B cell (primary cell): ENCODE measurements at regions not wholly inside any gene's neighbourhood (a gene's known extent, or its start where the extent isn't known, plus 50 kb on each side); places are given as distances from the start of the nearest gene placed in this dataset.

ENCODE experiments used
- ATAC-seq: fragments of 200-7000 bp; cut with Tn5 transposase; one replicate; pipeline ENCODE4 v1.10.0; 2021; ENCODE audit warnings: low read depth, mild to moderate bottlenecking, moderate number of reproducible peaks, moderate library complexity
- CTCF ChIA-PET: fragments of 350-600 bp; sonication (Branson Sonifier 250); formaldehyde crosslinking; loops from one replicate; lab custom pipeline; 2021; ENCODE audit warnings: antibody characterized with exemption, inconsistent platforms; lab: Charles Lee
- POLR2A ChIA-PET: fragments of 350-600 bp; sonication (Branson Sonifier 250); formaldehyde crosslinking; loops from one replicate; lab custom pipeline; 2021; ENCODE audit warnings: antibody characterized with exemption; lab: Charles Lee
- DNase-seq: peaks from one replicate; pipeline ENCODE4 v3.0.0; 2013
- H2AFZ ChIP-seq: 2 replicates; pipeline ENCODE4 v1.6.1; 2012; ENCODE audit warnings: mild to moderate bottlenecking, low read depth, low read length; ENCODE audit not compliant: insufficient read depth, poor library complexity, severe bottlenecking
- H3K27ac ChIP-seq, 2 donors: 1 replicate in 1 of 2; 2 replicates in 1 of 2; pipeline ENCODE4 v1.5.1; 2012 to 2013; ENCODE audit warnings: low read length in 2 of 2, mild to moderate bottlenecking in 2 of 2, moderate library complexity in 1 of 2
- H3K27me3 ChIP-seq, 4 experiments: fragments of 200-600 bp in 1 of 4; sonication (generic) in 1 of 4; replicated peaks in 1 of 4; 1 replicate in 2 of 4; 2 replicates in 2 of 4; pipeline versions ENCODE4 v1.6.1 to v1.7.0; 2013 to 2016; ENCODE audit warnings: low read length in 3 of 4, mild to moderate bottlenecking in 2 of 4, mixed read lengths in 1 of 4, moderate library complexity in 1 of 4; ENCODE audit not compliant: insufficient read depth in 4 of 4, control insufficient read depth in 3 of 4; ENCODE audit errors: control extremely low read depth in 1 of 4
- H3K36me3 ChIP-seq, 2 experiments: replicated peaks in 1 of 2; 1 replicate in 1 of 2; 2 replicates in 1 of 2; pipeline versions ENCODE4 v1.6.1 to v1.7.1; 2013; ENCODE audit warnings: low read length in 1 of 2; ENCODE audit not compliant: insufficient read depth in 2 of 2, control insufficient read depth in 1 of 2; ENCODE audit errors: control extremely low read depth in 1 of 2, extremely low read depth in 1 of 2
- H3K4me1 ChIP-seq, 2 donors: fragments of 200-600 bp in 1 of 2; sonication (generic) in 1 of 2; 1 replicate in 1 of 2; 2 replicates in 1 of 2; pipeline versions ENCODE4 v1.5.1 to v1.6.1; 2013 to 2017; ENCODE audit warnings: low read length in 2 of 2; ENCODE audit not compliant: control insufficient read depth in 2 of 2, insufficient read depth in 2 of 2
- H3K4me2 ChIP-seq: replicated peaks from 2 replicates; pipeline ENCODE3; 2012; ENCODE audit warnings: mild to moderate bottlenecking, low read depth, low read length; ENCODE audit not compliant: poor library complexity, severe bottlenecking
- H3K4me3 ChIP-seq, 5 experiments: fragments of 200-600 bp in 1 of 5; sonication (generic) in 1 of 5; 1 replicate in 3 of 5; 2 replicates in 2 of 5; pipeline versions ENCODE4 v1.5.1 to v1.7.0; 2011 to 2016; ENCODE audit warnings: low read length in 4 of 5, mild to moderate bottlenecking in 4 of 5, low read depth in 2 of 5, control low read depth in 1 of 5, moderate library complexity in 1 of 5; ENCODE audit not compliant: insufficient read depth in 1 of 5; ENCODE audit errors: control extremely low read depth in 1 of 5, extremely low read depth in 1 of 5
- H3K79me2 ChIP-seq: fragments of 200-600 bp; sonication (generic); one replicate; pipeline ENCODE4 v1.6.0; 2016; ENCODE audit warnings: low read length; ENCODE audit not compliant: control insufficient read depth, insufficient read depth
- H3K9ac ChIP-seq: fragments of 200-600 bp; sonication (generic); 2 replicates; pipeline ENCODE4 v1.6.1; 2017; ENCODE audit warnings: mild to moderate bottlenecking, low read length, moderate library complexity
- H3K9me3 ChIP-seq, 3 donors: one replicate each; pipeline versions ENCODE4 v1.6.1 to v1.7.1; 2013; ENCODE audit warnings: low read length in 2 of 3; ENCODE audit not compliant: control insufficient read depth in 2 of 3, insufficient read depth in 1 of 3; ENCODE audit errors: control extremely low read depth in 1 of 3
- H4K20me1 ChIP-seq: 2 replicates; pipeline ENCODE4 v1.6.0; 2012; ENCODE audit warnings: mild to moderate bottlenecking, low read length; ENCODE audit not compliant: insufficient read depth, control insufficient read depth, poor library complexity, severe bottlenecking
- H3K27ac Mint-ChIP-seq: one replicate; pipeline ENCODE4 v1.8.0; 2021; ENCODE audit warnings: mixed read lengths
- H3K27me3 Mint-ChIP-seq: one replicate; pipeline ENCODE4 v1.8.0; 2021; ENCODE audit warnings: mixed read lengths
- H3K4me1 Mint-ChIP-seq: one replicate; pipeline ENCODE4 v1.8.0; 2021; ENCODE audit warnings: mixed read lengths
- H3K4me3 Mint-ChIP-seq: one replicate; pipeline ENCODE4 v1.8.0; 2021; ENCODE audit warnings: mixed read lengths
- H3K9me3 Mint-ChIP-seq: one replicate; pipeline ENCODE4 v1.8.0; 2022; ENCODE audit warnings: mixed read lengths; ENCODE audit not compliant: insufficient read depth
- EZH2 ChIP-seq: IDR thresholded peaks from 2 replicates; pipeline ENCODE4 v1.6.1; 2012; ENCODE audit warnings: borderline replicate concordance, low read depth, mild to moderate bottlenecking, moderate library complexity, low read length; ENCODE audit not compliant: insufficient read depth, poor library complexity, severe bottlenecking
- WGBS: methylation state at CpG from one replicate; pipeline ENCODE4 v1.1.5; 2013; ENCODE audit warnings: missing lambda C conversion rate; ENCODE audit not compliant: insufficient coverage; 5-methylcytosine and 5-hydroxymethylcytosine counted together
- intact Hi-C: fragments of 100-400 bp; cut with micrococcal nuclease; formaldehyde crosslinking; loops from one replicate; pipeline ENCODE4 v1.10.0; 2022
- TF ChIP-seq, protein P1 (sequence below): fragments of 200-600 bp; IDR thresholded peaks from one replicate; pipeline ENCODE4 v1.8.0; 2022; ENCODE audit warnings: antibody characterized with exemption, mild to moderate bottlenecking

DNA sequence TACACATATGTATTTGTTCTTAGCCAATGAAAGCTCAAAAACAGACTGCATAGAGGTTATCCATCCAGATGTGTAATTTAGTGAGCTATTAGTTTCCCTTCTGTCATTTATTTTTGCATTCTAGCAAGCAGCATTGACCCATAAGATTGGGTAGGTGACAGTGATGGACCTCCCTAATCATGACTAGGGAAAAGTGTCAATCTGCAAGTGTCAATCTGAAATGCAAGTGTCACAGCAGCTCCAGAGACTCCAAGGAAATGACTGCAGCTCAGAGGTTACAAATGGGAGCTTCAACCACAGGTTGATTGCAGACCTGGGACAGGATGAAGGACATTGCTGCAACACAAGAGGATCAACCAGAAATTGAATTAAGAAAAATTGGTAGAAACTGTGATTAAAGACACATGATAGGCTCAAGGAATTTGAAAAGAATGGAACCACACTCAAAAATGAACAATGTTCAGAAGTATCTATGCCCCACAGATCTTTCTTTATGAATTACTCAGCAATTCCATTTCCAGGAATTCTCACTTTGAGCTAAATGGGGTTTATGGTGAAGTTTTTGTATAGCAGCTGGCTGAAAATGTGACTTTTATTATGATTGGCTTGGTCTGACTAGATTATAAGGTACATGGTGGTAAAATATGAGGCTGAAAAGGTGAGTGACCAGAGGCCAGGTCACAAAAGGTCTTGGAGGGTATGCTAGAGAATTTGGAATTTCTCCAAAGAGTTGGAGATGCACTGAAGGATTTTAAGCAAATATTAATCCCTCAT is 59.6 kb upstream of the HTR4 start:
- Histone ChIP-seq H3K4me2 (no peak overlapping the region), H2AFZ (no peak overlapping the region), H3K27me3 (peaks cover 0 to 4% (median 1%) of the 10 kb centered on the region in 4 experiments), H3K79me2 (no peaks in the 10 kb centered on the region), H3K4me3 (no peak overlapping the region), H3K4me1 (no peaks in the 10 kb centered on the region), H4K20me1 (no peaks in the 10 kb centered on the region), H3K9ac (no peak overlapping the region), H3K27ac (no peak overlapping the region), H3K9me3 (peaks cover 0 to 6% (median 0%) of the 10 kb centered on the region in 3 donors), H3K36me3 (no peaks in the 10 kb centered on the region)
- TF ChIP-seq, protein P1, sequence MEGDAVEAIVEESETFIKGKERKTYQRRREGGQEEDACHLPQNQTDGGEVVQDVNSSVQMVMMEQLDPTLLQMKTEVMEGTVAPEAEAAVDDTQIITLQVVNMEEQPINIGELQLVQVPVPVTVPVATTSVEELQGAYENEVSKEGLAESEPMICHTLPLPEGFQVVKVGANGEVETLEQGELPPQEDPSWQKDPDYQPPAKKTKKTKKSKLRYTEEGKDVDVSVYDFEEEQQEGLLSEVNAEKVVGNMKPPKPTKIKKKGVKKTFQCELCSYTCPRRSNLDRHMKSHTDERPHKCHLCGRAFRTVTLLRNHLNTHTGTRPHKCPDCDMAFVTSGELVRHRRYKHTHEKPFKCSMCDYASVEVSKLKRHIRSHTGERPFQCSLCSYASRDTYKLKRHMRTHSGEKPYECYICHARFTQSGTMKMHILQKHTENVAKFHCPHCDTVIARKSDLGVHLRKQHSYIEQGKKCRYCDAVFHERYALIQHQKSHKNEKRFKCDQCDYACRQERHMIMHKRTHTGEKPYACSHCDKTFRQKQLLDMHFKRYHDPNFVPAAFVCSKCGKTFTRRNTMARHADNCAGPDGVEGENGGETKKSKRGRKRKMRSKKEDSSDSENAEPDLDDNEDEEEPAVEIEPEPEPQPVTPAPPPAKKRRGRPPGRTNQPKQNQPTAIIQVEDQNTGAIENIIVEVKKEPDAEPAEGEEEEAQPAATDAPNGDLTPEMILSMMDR: no peak
- TF ChIP-seq EZH2: no peak
- Mint-ChIP-seq H3K4me1 (no peaks in the 10 kb centered on the region), H3K4me3 (no peak overlapping the region), H3K27me3 (peaks cover 41% of the 10 kb centered on the region), H3K27ac (no peak overlapping the region), H3K9me3 (no peaks in the 10 kb centered on the region)
- ChIA-PET CTCF (interaction anchor here (0.6 to 2.1 kb wide), 5 partner anchors 13 to 70 kb away, joined by 3 to 9 read pairs (median 4); no protein-coding TSS in a partner anchor), POLR2A (no interaction called here)
- intact Hi-C loops: no loop called here
- ATAC-seq: no peak
- no peak for DNase-seq

DNA sequence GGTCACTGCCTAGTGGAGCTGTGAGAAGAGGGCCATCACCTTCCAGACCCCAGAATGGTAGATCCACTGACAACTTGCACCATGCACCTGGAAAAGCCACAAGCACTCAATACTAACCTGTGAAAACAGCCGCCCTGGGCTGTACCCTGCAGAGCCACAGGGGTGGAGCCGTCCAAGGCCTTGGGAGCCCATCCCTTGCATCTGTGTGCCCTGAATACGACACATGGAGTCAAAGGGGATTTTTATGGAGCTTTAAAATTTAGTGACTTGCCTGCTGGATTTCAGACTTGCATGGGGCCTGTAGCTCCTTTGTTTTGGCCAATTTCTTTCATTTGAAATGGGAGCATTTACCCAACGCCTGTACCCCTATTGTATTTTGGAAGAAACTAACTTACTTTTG is 62.4 kb upstream of the HTR4 start:
- Mint-ChIP-seq H3K9me3 (no peaks in the 10 kb centered on the region), H3K4me3 (no peak overlapping the region), H3K27me3 (peaks cover 43% of the 10 kb centered on the region), H3K27ac (no peak overlapping the region), H3K4me1 (no peaks in the 10 kb centered on the region)
- WGBS: 78% methylated on average over 3 of the region's 4 CpGs
- no peaks in the 10 kb centered on the region for H3K36me3 ChIP-seq
- no peaks in the 10 kb centered on the region for H3K4me1 ChIP-seq
- H3K9ac ChIP-seq: no peak overlapping the region
- no peak for TF ChIP-seq EZH2
- TF ChIP-seq, protein P1: no peak
- H3K9me3 ChIP-seq: peaks cover 0 to 6% (median 0%) of the 10 kb centered on the region in 3 donors
- no peak overlapping the region for H3K4me2 ChIP-seq
- no peaks in the 10 kb centered on the region for H4K20me1 ChIP-seq
- DNase-seq (no peak), ATAC-seq (no peak)
- H2AFZ ChIP-seq: no peak overlapping the region
- peaks cover 0 to 4% (median 1%) of the 10 kb centered on the region in 4 experiments for H3K27me3 ChIP-seq
- H3K4me3 ChIP-seq: no peak overlapping the region
- no peak overlapping the region for H3K27ac ChIP-seq
- no peaks in the 10 kb centered on the region for H3K79me2 ChIP-seq
- POLR2A ChIA-PET: no interaction called here
- CTCF ChIA-PET: interaction anchor here (0.5 kb wide), 1 partner anchor 31 kb away, joined by 3 read pairs; no protein-coding TSS in a partner anchor
- intact Hi-C loops: no loop called here
